ENCODE measurements at regions not wholly inside any gene's neighbourhood (a gene's known extent, or its start where the extent isn't known, plus 50 kb on each side); places are given as distances from the start of the nearest gene placed in this dataset.
A peak's percentile ranks its signal among the peaks of the same experiment; 100 is the strongest.

DNA sequence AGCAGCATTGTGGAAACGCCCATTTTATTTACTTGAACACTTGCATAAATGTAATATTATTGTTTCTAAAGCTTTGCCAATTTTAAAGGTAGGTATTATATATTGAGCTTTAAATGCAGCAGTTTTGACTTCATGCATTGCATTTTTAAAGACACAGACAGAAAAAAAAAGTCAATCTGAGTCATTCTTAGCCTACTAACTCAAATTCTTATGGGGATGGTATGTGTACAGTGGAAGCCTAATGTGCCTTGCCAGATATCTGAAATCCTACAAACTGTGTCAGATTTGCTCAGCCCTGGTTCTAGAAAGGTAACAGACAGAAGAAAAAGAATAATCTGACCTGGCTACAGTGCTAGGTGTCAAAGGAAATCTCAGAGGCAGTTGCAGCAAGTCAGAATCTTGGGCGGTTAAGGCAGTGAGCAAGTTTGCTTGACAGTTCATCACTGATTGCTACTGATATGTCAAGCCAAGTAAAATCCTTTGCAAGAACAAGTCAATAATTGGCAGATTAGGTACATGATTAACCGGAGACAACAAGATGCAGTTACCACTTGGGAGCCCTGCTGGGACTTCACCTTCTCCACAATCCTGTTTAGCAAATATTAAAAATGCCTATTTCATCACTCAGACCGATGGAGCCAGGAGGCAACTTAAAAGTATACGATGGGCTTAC lies 224.8 kb upstream of the WWC1 start:
- H3K4me3 ChIP-seq (ENCODE audit: low read length) = no peak overlapping the region
- TF ChIP-seq, protein P1, sequence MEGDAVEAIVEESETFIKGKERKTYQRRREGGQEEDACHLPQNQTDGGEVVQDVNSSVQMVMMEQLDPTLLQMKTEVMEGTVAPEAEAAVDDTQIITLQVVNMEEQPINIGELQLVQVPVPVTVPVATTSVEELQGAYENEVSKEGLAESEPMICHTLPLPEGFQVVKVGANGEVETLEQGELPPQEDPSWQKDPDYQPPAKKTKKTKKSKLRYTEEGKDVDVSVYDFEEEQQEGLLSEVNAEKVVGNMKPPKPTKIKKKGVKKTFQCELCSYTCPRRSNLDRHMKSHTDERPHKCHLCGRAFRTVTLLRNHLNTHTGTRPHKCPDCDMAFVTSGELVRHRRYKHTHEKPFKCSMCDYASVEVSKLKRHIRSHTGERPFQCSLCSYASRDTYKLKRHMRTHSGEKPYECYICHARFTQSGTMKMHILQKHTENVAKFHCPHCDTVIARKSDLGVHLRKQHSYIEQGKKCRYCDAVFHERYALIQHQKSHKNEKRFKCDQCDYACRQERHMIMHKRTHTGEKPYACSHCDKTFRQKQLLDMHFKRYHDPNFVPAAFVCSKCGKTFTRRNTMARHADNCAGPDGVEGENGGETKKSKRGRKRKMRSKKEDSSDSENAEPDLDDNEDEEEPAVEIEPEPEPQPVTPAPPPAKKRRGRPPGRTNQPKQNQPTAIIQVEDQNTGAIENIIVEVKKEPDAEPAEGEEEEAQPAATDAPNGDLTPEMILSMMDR (conservative IDR thresholded peaks at IDR 0.05; ENCODE audit: low read depth, low read length) = no peak
- no peak for DNase-seq (ENCODE audit: low read depth)

DNA sequence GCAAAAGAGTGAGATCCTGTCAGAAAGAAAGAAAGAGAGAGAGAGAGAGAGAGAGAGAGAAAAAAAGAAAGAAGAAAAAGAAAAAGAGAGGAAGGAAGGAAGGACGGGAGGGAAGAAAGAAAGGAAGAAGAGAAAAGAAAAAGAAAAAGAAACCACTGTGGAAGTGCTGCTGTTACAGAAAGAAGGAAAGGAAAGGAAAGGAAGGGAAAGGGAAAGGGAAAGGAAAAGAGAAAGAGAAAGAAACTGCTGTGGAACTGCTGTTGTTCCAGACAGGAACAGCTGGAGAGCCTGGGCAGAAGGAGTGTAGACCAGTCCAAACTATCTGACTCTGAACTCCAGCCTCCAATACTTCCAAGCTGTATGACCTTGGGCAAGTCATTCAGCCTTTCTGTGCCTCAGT lies 220.7 kb upstream of the WWC1 start:
- TF ChIP-seq, protein P1 (conservative IDR thresholded peaks at IDR 0.05; ENCODE audit: low read depth, low read length) = no peak
- DNase-seq (ENCODE audit: low read depth) = no peak
- H3K4me3 ChIP-seq (ENCODE audit: low read length) = no peak overlapping the region

DNA sequence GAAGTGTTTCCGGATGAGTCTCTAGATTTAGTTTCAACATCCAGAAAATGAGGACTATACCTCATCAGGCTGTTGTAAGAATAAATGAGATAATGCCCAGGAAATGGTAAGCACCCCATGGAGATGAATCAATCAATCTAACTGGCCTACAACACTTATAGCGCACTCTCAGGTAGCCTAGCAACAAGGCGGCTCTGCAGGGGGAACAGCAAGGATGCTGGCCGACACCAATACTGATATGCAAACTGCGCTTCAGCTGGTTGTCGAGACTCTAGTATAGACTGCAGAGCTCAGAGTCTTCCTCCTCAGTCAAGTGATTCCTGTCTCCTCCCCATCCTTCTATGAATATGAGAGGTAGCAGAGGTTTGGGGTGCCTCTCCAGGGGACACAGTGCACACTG lies 218.8 kb upstream of the WWC1 start:
- DNase-seq (ENCODE audit: low read depth) = no peak
- TF ChIP-seq, protein P1 (conservative IDR thresholded peaks at IDR 0.05; ENCODE audit: low read depth, low read length) = no peak
- no peak overlapping the region for H3K4me3 ChIP-seq (ENCODE audit: low read length)

DNA sequence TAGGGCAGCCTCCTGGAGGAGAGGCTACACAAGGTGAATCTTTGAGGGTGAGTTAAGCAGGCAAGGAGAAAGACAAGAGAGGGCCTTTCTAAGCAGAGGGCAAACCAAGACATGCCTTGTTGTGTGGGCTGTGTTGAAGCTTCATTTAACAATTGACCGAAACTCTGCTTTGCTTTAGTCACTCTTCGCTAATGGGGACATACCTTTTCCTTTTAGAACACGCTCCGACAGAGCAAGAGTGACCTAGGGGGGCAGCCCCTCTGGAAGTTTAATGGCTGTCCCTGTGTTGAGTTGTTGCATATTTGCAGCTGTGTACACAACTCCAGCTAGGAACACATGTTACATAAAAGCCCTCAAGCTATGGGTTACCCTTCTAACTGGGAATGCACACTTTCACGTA lies 218.1 kb upstream of the WWC1 start:
- TF ChIP-seq, protein P1 (conservative IDR thresholded peaks at IDR 0.05; ENCODE audit: low read depth, low read length) = no peak
- no peak for DNase-seq (ENCODE audit: low read depth)
- no peak overlapping the region for H3K4me3 ChIP-seq (ENCODE audit: low read length)

DNA sequence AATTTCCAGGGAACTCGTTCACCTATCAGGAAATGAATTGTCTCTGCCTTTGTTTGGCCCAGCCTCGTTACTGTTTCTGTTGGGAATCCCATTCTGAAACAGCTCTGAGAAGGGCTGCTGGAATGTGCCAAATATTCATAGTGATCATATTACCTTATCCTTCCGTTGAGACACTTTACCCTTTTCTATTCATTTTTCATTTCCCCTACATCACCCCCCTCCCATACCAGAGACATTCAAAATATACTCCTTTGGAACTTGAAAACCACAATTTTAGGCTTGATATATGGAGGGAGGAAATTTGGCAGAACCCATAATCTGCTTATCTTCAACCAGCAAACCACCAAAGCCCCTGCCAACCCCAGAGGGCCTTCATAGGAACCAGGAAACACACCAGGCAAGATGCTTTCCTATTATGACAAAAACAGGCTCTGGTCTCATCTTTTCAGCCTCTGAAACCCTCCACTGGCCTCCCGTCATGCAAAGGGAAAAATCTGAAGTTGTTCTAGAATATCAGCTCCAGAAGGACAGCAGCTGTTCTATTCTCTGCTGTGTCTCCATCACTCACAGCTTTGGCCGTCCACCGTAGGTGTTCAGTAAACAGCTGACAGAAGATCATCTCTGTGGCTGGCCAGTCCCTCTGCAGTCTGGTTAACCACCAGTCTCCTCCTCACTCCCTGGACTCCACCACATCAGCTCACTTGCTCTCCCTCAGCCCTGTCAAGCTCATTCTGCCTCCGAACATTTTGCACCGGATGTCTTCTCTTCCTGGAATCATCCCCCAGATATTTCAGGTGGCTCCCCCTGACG lies 217.2 kb upstream of the WWC1 start:
- TF ChIP-seq, protein P1 (conservative IDR thresholded peaks at IDR 0.05; ENCODE audit: low read depth, low read length) = no peak
- H3K4me3 ChIP-seq (ENCODE audit: low read length) = no peak overlapping the region
- DNase-seq (ENCODE audit: low read depth) = no peak

DNA sequence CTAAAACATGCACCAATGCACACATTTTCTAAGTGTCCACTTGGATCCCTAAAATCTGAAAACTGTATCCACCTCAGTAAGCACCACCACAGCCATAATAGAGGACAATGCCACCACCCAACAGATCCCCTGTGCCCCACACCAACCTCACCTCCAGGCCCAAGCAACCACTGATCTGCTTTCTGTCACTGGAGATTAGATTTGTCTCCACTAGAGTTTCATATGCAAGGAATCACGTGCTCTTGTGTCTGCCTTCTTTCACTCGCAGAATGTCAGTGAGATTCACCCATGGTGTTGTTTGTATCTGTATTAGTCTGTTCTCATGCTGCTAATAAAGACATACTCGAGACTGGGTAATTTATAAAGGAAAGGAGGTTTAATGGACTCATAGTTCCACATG lies 216.1 kb upstream of the WWC1 start:
- H3K4me3 ChIP-seq (ENCODE audit: low read length) = no peak overlapping the region
- no peak for DNase-seq (ENCODE audit: low read depth)
- TF ChIP-seq, protein P1 (conservative IDR thresholded peaks at IDR 0.05; ENCODE audit: low read depth, low read length) = no peak

DNA sequence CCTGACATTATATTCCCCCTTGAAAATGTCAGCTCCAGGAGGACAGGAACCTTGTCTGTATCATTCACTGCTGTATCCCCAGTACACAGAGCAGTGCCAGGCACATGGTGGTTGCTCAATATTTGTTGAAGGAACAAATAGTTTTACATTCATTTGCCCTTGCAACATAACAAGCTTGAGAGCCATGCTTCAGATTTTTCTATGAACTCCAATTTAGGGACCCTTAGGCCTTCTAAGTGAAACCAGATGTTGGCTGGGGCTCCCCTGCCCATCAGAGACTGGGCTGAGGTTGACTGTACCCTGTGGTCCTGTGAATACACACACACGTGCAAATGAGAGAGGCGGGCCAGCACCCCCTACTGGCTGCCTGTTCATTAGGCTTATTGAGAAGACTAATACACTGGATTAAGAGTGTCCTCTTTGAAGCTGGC lies 214.9 kb upstream of the WWC1 start:
- H3K4me3 ChIP-seq (ENCODE audit: low read length) = no peak overlapping the region
- TF ChIP-seq, protein P1 (conservative IDR thresholded peaks at IDR 0.05; ENCODE audit: low read depth, low read length) = peak; percentile 67
- no peak for DNase-seq (ENCODE audit: low read depth)
